HG03103 (cell line): ENCODE measurements at regions not wholly inside any gene's neighbourhood (a gene's known extent, or its start where the extent isn't known, plus 50 kb on each side); places are given as distances from the start of the nearest gene placed in this dataset.
"Not testable (repeated sequence)": the region's sequence is repeated elsewhere in the genome, so short reads cannot be mapped to it uniquely, and the experiment has no call there.

Source experiments
- ATAC-seq: cut with Tn5 transposase; IDR thresholded peaks from one replicate; pipeline ENCODE4 v1.9.1; 2021; ENCODE audit warnings: low read depth; ENCODE audit not compliant: unreplicated experiment

DNA sequence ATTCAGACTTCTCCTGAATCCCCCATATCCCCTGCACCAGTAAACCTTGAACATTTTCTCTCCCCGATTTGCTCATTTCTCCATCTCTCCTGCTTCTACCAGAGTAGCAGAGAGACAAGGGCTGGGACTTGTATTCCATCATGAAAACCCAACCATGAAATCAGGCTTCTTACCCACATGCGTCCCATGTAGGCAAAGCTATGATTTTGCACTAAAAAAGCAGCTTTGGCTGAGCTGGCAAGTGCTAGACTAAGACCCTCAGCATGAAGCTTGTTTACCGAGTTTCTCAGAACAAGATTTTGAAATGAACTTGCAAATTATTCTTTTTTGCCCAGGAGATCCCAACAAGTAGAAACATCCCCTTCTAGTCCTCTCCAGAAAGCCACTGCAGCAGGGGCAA is 80.3 kb upstream of the RFLNA start:
- ATAC-seq: no peak

DNA sequence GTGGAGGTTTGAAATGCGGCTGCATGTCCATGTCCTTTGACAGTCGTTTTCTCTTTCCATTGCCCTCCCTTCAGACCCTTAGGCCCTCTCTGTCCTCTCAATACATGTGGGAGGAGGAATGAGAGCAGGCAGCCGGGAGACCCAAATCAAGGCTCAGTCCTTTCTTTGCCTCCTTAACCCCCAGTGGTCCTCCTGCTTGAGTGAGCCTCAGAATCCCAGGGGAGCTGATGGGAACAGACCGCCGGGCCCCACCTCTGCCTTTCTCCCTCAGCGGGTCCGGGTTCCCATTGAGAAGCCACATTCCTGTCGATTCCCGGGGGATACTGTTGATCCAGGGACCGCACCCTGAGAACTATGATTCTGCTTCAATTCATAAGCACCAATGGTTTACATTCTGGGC is 77.9 kb upstream of the RFLNA start:
- ATAC-seq: no peak

DNA sequence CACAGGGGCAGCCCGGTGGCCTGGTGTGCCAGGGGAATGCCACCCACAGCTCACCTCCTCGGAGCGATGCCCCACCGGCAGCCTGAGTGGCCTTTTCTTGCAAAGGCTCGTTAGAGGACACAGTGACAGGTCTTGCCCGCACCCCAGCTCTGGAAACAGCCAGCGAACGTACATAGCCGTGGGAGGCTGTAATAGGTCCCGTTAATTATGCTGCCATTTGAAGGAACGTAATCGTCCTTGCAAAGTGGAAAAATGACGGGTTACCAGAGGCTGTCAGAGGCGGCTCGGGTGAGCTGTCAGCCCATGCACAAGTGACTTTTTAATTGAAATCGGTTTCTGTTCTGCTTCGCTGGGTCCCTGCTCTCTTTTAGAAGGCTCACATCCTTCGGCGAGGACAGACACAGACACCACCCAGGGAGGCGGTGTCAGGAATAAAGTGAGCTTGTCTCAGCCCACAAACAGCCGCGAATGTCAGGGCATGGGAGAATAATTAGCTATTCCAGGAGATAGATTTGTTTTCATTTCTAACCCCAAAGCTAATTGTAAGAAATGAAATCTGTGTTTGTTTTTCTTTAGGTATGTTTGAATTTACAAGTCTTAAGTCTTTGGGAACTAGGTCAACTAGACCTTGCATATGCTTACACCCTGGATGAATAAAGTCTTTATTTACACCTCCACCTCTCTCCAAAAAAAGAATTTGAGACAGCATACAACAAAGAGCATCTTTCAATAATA is 77.2 kb upstream of the RFLNA start:
- ATAC-seq: no peak

DNA sequence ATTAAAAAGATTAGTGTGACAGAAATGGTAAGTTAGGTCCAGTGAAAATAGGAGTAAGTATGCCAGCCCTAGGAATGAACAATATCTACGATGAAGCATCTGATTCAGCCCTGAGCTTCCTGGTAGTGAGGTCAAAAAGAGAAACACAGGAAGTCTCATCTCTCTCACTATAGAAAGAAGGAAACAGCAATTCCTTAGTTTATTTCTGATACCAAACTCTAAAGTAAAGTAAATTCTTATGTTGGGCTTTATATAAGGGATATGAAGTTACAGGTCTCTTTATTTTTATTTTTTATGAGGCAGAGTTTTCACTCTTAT is 76.7 kb upstream of the RFLNA start:
- no peak for ATAC-seq

GRCh38 chr12:124218650-124219049 is 76.2 kb upstream of the RFLNA start:
- not testable (repeated sequence) for ATAC-seq

DNA sequence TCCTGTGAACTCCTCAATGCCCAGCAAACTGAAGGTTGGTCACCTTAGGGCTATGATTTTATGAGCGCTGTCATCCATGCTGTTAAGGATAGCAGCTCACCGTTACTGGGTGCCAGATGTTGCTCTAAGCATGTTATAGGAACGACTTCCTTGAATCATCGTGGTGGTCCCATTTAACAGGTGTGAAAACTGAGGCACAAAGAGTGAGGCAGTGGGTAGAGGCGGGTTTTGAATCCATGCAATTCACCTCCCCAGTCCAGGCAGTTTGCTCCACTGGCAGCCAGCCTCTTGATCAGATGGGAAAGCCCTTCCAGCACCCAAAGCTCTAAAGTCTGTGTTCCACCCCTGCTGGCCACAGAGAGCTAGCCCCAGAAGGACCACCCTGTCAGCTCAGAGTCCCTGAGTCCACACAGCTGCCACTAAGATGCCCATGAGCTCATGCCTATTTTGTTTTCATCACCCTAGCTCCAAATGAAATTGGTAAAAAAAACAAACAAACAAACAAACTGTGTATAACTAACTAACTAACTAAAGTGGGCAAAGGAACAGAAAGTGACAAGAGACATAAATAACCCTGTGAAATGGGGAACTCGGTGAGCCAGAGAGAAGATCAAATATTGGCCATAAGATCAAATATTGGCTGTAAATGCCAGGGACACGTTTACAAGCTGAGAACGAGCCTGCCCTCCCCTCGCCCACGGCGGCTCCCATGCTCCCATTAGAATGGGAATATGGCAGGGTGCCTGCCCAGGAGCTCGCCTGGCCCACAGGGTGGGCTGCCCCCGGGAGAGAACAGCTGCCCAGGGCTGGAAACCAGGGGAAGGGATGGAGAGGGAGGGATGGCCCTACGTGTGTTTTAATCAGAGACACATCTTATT is 72.3 kb upstream of the RFLNA start:
- no peak for ATAC-seq

GRCh38 chr12:124223733-124224138 is 71.2 kb upstream of the RFLNA start:
- not testable (repeated sequence) for ATAC-seq

- ATAC-seq: no peak
Measured at GRCh38 chr12:124224535-124225110, 70.3 kb upstream of the RFLNA start.

DNA sequence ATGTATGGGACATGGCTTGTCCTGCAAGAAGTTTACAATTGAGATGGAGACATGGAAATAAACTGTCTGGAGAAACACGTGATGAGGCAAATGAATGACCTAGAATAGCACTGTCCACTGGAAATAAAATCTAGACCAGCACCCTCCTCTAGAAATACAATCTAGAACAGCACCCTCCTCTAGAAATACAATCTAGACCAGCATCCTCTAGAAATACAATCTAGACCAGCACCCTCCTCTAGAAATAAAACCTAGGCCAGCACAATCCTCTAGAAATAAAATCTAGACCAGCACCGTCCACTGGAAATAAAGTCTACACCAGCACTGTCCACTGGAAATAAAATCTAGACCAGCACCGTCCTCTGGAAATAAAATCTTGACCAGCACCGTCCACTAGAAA is 69.2 kb upstream of the RFLNA start:
- no peak for ATAC-seq

DNA sequence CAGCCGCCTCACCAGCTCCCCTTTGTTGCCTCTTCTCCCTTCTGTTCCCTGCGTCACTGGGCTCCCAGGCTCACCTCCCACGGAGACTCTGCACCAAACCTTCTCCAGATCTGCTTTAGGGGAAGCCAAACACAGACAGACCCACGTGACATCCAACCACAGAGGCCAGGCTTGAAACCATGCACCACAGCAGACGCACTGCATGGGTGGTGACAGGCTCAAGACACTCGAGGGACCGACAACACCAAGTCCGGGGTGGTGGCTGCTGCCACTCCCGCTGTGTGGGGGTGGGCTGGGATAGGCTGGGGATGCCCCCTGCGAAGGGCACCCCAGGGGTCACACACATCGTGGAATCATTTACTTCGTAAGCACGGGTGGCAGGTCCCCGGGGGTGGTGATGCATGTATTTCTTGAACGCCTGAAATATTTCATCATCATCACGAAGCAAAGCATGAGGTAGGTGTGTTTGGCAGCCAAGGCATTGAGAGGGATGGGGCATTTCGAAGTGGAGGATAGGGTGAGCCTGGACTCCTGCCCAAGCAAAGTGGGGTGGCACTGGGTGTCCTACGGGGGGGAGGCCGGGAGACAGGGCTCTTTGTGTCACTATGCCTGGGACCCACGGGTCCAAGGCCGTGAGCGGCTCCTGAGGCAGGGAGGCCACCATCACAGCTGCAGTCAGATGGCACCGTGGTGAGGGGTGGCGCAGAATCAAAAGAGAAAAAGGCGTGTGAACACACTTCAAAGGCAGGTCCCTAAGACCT is 66.8 kb upstream of the RFLNA start:
- no peak for ATAC-seq

DNA sequence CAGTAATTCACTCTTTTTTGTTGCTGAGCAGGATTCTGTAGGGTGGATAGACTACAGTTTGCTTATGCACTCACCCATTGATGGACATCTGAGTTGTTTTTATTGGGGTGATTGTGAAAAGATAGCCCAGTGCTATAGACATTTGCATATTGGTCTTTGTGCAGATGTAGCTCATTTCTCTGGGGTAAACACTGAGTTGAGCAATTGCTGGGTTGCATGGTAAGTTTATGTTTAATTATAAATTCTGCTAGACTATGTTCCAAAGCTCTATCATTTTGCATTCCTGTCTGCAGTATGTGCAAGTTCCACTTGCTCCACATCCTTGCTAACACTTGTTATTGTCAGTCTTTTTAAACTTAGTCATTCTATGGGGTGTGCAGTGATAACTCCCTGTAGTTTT is 65.4 kb upstream of the RFLNA start:
- no peak for ATAC-seq

GRCh38 chr12:124230117-124230757 is 64.7 kb upstream of the RFLNA start:
- ATAC-seq: no peak

GRCh38 chr12:124230789-124231188 is 64.1 kb upstream of the RFLNA start:
- no peak for ATAC-seq

GRCh38 chr12:124231980-124232653 is 62.8 kb upstream of the RFLNA start:
- ATAC-seq: no peak

GRCh38 chr12:124232654-124232987 is 62.3 kb upstream of the RFLNA start:
- no peak for ATAC-seq

DNA sequence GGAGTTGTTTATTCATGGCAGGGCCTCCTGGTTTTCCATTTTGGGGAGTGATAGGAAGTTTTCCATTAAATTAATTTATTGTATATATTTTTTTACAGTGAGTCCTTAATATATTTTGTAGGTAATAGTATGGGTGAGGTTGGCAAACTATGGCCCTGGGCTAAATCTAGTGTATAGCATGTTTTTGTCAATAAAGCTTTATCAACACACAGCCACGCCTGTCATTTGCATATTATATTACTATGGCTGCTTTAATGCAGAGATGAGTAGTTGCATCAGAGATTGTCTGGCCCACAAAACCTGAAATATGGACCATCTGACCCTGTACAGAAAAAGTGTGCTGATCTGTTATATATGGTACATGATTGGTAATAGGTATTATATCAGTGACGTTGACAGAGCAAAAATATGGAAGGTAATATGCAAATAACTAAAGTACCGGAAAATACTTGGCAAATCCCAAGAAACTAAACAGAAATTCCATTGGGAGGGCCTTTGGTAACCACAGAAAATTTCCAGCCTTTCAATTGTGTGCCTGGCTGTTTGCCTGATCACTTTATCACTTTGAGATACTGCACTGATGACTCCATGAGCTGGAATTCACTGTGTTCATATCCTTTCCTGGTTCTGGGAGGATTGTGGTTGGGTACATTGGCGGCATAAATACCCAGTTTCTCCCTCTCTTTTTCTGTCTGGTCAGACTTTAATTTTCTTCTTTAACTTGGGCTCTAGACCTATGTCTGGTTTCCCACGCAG is 61.7 kb upstream of the RFLNA start:
- ATAC-seq: no peak

DNA sequence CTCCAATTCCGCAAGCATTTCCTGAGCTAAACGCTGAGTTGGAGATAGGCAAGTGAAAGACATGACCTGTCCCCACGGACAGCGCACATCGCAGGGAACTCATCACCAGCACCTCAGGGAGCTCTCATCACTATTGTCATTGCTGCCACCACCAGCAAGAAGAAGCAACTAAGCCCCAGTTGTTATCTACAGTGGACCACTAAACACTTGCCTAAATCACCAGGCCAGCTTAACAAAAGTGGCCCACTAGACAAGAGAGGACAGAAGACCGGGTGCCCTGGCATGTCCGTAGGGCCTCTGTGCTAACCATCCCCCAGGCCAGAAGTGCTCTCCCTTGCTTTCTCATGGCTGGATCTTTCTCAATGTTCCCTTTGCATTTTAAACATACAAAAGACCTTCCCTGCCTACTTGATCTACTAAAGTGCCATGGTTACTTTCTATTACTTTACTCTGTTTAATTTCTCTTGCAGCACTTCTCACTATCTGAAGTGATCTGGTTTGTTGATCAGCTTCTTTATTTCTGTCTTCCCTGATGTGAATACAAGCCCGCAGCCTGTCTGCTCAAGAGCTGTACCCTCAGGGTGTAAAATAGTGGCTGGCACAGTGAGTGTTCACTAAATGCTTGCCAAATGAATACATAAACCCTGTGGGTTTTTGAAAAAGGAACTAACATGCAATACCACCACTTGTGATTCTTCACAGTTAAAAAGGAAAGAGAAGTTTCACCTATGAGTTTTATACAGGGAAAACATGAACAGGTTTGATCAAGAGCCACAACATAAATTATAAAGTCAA is 60.9 kb upstream of the RFLNA start:
- no peak for ATAC-seq

- no peak for ATAC-seq
Measured at GRCh38 chr12:124236625-124237031, 58.3 kb upstream of the RFLNA start.

DNA sequence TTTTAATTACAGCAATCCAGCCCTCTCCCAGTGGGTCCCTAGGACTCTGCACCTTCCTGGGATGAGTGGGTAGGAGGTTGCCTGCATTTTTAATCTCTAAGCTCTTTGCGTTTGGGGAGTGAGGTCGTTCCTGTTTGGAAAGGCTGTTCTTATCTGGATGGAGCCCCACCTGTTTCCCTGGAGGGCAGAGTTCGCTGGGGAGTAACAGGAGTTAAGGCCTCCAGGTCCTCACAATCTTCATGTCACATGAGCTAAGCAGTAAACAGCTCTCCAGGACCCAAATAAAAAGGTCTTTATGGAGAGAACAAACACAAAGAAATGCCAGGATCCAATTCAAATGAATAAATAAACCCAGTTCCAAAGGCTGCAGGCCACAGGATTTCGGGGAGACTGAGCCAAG is 56.0 kb upstream of the RFLNA start:
- ATAC-seq: no peak
